Amygdala (tissue), 56 donors: ENCODE measurements at regions not wholly inside any gene's neighbourhood (a gene's known extent, or its start where the extent isn't known, plus 50 kb on each side); places are given as distances from the start of the nearest gene placed in this dataset.

Experiments used
- DNase-seq, 56 donors: peaks; one replicate each; lab custom pipeline; 2025; lab: John Stamatoyannopoulos, UW

DNA sequence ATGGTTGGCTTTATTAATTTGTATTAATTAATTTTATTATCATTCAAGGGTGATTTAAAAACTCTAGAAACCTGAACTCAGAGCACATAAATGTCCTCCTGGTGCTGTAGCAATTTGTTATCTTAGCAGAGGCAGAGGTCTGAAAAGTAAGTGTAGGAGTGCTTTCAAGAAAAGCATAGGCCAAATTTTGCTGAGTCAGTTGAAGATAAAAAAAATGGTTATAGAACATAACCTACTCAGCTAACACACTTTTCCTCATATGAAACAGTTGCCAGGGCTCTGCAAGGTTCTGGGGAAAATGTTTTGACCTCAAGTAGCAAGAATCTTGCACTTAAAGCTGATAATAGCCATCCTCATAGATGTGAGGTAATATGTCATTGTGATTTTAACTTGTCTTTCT, 53.5 kb upstream of the CHODL start:
- no peak for DNase-seq

DNA sequence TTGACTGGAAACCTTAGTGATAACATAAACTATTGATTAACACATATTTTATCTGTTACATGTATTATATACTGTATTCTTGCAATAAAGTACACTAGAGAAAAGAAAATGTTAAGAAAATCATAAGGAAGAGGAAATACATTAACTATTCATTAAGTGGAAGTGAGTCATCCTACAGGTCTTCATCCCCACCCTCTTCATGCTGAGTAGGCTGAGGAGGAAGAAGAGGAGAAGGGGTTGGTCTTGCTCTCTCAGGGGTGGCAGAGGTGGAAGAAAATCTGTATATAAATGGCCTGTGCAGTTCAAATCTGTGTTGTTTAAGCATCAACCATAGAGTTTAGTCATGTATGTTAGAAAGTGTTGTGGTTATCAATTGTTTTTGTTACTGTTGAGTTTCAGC, 66.1 kb upstream of the CHODL start:
- no peak for DNase-seq

DNA sequence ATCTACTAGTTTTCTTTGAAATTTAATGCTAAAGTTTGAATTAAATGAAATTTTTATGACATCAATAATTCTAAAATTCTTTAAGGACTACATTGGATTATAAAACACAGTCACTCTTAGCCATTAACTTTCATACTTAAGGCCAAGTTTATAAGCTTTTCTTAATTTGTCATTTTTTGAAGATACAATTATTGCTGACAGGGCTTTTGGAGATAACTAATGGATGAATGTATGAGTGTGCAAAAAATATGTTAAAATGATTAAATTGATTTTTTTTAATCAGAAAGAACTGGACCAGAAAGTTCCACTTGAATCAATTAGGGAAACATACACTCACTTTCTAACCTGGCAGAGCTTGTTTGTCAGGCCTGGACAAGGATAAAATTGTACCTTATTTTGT, 70.3 kb upstream of the CHODL start:
- no peak for DNase-seq

DNA sequence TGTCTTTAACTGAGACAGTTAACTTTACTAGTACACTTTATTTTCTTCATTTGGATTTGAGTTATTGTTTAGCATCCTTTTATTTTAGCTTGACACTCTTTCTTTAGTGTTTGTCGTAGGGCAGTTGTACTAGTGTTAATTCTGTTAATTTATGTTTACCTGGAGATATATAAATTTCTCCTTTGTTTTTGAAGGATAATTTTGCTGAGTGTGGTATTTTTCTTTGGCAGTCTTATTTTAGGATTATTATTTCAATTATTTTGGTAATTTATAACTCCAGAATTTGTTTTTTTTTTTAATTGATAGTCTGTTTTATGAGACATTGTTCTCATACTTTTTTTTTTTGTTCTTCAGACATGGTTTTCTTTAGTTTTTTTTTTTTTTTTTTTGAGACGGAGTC, 73.8 kb upstream of the CHODL start:
- no peak for DNase-seq

DNA sequence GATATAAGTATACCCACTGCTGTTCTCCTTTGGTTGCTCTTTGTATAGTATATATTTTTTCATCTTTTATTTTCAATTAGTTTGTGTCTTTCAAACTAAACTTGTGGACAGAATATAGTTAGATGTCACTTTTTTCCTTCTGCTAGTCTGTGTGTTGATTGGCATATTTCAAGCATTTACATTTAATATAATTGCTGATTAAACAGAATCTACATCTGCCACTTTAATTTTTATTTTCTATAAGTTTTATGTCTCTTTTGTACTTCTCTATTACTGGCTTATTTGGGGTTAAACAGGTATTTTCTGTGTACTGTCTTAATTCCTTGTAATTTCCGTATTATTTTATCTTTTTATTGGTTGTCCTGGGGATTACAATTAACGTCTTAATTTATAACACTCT, 74.4 kb upstream of the CHODL start:
- DNase-seq = no peak

DNA sequence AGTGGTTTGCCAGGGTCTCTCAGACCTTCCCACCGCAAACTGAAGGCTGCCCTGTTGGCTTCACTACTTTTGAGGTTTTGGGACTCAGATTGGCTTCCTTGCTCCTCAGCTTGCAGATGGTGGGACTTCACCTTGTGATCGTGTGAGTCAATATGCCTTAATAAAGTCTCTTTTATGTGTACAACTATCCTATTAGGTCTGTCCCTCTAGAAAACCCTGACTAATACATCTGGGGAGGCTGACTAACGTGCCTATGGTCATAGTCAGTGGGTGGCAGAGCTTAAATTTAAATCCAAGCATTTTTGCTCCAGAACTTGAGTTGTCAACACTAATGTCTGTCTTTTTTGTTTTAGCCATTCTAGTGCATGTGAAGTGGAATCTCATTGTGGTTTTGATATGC, 76.5 kb upstream of the CHODL start:
- no peak for DNase-seq

DNA sequence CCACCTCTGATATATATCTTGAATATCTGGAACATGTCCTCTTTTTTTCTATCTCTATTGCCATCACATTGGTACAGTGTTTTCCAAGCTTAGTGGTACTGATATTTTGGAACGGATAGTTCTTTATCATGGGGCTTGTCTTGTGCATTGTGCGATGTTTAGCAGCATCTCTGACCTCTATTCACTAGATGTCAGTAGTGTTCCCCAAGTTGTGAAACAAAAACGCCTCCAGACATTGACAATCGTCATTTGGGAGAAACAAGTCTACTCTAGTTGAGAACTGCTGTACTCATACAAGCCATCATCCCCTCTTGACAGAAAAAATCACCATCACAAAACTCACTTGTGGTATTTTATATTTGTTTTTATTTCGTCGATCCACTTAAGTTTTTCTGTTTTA, 79.7 kb upstream of the CHODL start:
- DNase-seq = no peak

DNA sequence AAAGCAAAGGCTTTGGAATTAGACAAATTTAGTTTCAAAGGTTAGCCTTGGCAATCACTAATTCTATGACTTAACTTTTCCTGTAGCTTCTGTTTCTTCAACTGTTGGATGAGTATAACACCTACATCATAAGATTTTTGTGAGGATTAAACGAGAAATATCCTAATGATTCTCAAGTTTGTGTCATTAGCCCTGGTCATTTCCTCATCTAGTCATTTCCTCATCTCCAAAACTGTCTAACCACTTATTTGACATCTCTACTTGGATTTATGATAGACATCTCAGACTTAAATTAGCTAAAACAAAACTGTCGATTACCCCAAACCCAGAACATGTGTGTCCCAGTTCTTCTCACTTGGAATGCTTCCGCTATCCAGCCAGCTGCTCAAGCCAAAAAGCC, 80.2 kb upstream of the CHODL start:
- no peak for DNase-seq

DNA sequence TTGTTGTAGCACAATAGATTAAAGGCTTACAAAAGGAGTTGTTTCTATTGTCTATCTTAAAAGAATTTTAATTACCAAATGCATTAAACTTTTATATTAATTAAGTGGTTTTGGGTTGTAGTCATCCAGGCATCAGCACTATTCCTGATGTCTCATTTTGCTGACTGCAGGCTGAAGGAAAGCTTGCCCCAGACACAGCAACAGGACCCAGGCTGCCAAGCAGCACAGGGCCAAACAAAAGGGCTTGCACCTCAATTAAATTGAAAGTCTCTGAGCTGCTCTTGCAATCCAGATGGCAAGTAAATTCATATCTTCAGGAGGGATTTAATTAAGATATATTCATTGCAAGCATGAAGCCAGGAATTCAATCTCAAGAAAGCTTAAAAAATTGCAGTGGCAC, 80.7 kb upstream of the CHODL start:
- no peak for DNase-seq

DNA sequence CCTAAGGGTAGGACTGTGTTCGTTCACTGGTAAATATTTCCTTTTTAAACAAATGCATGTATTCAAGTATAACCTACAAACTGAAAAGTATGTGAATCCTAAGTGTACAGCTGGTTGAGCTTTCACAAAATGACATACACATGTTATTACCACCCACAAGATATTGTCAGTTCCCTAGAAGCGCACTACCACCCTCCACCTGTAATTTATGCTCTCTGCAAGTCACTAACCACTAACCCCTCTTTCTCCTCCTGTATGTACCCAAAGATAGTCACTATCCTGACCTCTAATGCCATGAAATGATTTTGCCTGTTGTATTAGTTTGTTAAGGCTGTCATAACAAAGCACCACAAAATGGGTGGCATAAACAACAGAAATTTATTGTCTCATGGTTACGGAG, 82.8 kb upstream of the CHODL start:
- no peak for DNase-seq

DNA sequence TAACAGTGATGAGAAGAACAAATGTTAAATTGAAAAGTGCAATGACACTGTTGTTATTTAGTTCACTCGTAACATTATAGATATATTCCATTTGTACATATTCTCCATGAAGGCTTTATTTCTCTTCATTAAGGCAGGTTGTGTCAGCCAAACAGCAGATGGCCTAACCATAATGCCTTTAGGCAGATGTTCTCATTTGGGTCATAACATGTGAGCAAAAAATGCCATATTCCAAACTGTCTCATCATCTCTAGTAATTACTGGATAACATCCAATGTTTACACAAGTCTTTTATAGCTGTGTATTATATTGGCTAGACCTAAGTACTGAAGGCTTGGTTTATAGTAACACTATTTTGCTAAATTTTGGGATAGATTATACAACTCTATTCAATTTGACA, 87.2 kb upstream of the CHODL start:
- no peak for DNase-seq

DNA sequence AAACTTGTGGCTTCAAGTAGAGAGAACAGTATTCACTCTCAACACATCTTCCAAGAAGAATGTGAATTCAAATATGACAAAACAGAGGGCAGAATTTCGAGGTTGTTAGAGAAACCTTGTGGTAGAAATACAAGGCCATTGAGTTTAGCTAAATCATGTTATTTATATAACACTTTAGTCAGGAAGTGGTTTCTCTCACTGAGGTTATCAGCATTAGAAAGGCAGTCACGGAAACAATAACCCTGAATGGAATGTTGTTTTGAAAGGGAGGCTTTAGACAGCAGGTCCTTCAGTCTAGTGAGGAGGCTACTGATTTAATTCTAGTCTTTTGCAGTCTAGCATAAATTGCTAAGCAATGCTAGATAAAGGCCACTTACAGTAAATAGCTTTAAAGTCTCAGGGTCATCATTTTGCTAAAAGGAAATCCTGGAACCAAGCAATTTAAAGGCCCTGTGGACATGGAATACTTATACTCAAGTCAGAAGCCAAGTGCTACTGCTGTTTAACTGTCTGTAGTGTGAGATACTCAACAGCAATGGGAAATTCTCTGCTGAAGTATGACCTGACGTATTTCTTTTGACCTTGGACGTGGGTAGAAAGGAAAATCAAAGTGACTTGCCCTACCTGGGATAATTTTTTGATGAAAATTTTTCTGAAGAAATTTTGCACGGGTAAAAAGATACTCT, 89.0 kb upstream of the CHODL start:
- no peak for DNase-seq

DNA sequence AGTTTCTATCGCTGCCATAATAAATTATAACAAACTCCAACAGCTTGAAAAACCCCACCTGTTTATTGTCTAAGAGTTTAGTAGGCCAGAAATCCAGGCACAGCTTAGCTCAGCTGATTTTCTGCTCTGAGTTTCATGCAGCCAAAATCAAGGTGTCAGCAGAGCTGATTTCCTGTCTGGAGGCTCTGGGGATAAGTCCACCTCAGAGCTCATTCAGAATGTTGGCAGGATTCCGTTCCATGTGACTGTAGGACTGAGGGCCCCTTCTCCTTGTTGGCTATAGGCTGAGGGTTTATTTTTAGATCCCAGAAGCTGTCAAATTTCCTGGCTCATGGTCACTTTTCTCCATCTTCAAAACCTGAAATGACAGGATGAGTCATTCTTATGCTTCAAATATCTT, 91.6 kb upstream of the CHODL start:
- DNase-seq = no peak

DNA sequence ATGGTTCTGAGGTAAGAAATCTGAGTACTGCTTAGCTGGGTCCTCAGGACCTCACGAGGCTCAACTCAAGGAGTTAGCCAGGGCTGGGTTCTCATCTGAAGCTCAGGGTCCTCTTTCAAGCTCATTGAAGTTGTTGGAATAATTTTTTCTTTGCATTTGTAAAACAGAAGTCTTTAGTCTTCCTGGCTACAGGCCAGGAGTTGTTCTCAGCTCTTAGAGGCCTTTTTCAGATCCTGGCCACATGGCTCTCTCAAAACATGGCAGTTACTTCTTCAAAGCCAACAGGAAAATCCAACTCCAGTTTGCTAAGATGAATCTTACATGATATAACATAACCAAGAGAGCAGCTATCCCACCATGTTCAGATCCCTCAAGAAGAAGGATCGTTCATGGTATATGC, 92.3 kb upstream of the CHODL start:
- DNase-seq = no peak

DNA sequence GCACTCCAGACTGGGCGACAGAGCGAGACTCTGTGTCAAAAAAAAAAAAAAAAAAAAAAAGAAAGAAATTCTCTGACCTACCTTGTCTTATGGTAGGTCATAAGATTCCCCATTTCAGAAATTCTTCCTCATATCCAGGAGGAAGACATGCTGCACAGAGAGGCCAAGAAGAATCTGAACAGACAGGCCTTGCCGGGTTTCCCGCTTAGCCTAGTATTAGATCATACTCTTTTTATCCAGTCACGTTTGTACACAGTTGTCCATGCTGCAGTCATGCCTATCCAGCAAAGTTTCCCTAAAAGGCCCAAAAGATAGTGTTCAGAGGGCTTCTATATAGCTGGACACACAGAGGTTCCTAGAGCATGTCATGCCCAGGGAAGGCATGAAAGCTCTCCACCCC, 93.6 kb upstream of the CHODL start:
- no peak for DNase-seq

DNA sequence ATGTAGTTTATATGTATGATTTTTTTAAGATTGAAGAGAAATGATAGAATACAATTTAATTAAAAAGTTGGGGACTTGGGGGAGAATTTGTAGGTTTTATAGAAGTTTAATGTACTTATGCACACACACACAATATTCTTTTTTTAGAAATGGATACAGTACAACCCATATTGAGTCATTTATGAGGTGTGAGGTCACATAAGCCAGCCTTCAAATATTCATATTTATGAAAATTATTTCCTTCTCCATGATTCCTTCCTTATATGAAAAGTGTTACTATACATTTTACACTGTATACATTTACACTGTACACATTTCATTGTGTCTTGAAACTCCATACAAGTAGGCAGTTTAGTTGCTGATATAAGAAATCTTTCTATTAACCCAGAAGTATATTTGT, 96.2 kb upstream of the CHODL start:
- DNase-seq = no peak

DNA sequence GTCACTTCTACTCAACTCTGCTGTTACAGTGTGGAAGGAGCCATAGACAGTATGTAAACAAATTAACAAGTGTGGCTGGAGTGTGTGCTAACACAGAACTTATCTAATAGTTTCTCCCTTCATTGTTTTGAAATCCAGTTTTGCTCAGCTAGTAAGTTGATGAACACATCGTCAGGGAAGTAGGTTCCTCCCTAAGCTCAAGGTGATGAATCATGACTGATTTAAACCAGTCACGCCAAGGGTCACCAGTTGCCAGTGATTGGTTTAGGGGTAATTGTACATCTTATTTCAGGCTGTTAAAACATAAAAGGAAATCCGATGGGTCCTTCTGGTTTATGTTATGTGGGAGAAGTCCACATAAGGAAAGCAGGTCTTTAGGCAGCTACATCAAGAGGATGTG, 97.0 kb upstream of the CHODL start:
- no peak for DNase-seq

DNA sequence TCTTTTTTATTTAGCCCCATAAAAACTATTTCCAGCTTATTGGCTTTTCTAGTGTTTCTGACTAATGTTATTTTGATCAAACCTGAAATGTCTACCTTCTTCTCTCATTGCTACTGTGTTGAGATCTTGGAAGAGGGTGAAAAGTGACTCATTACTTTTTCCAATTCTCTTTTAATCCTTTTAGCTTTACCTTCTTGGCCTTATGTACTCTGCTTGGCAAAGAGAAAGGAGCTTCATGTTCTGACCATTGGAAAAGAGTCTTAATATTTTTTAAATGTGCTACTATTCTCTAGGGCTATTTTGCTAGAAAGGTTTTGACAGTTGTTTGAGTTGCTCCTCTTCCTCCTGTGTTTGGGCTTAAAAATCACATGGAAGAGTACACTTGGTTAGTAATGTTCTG, 97.8 kb upstream of the CHODL start:
- no peak for DNase-seq

DNA sequence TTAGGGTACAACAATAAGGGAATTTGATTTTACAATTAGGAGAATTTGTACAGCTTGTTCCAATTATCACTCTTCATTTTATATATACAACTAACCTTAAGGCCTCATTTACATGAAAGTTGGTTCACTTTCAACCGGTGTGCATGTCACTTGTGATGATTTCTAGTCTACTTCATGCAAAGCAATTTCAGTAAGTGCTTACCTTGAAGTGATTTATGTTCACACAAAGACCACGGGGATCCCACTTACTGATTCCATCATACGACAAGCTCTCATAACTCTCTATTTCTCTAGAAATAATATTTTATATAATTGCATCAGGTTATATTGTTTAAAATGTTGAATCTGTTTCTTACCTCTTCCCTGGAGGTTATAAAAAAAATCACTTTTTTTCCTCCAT, 100.3 kb upstream of the CHODL start:
- no peak for DNase-seq

DNA sequence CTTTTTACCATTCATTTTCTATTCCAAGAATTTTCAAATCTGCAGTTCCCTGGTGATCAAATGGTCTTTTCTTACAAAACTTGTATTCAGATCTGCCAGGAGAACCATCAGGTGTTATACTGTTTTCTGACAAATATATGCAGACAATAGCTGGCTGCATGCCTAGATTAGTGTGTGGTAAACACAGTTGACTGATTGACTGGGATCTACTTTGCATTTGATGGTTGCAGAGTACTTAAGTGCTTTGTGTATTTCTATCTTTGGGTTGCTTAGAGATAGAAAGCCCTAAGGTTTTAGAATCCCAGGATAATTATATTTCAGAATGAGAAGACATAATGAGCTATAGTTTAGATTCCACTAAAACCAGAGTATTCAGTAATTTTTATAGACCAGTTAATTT, 102.0 kb upstream of the CHODL start:
- no peak for DNase-seq

DNA sequence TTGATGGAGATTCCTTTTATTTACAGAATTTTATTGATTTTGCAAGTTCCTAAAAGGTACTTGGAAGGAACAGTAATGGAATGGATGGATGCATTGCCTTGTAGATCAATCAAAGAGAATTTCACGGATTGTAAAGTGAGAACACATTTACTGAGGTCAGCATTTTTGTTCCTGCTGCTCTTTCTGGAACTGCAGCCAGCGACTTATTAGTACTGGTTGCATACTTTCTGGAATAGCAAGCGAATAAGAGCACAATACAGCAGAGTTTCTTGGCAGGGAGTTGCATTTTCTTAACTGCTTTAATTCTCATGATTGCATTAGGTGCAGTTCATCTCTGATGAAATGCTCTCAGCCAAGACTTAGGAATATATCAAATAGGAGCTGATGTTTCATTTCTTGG, 106.1 kb upstream of the CHODL start:
- no peak for DNase-seq

DNA sequence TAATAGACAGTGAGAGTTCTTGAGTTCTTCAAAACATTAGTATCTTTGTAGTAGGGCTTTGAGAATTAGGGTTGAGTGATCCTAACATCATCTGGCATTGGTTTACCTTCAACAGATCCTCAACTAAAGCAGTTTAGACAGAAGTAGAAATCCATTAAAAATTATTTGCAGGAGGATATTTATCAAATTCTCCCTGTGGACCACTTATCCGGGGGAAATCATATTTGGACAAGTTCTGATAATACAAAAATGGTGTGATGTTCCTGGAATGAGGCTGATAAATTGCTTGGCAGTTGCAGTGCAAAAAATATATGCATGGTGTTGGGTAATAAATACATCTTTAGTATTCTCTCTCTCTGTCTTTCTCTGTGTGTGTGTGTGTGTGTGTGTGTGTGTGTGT, 115.1 kb upstream of the CHODL start:
- DNase-seq = no peak

DNA sequence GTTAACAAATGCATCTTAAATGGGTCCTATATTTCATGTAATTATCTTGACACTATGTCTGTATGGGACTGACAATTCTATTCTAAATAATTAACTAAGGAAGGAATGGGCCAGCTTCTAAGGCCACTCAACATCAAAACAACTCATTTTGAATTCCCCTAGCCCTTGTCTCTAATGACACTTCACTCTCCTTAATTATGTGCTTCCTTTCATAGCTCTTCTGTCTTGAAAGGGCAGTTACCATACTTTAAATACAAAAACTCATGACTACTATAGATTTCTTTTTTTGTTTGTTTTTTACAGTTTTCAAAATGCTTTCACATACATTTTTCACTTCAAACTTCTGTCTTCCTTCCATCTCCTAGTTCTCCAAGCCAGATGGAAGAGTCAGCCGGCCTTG, 126.1 kb upstream of the CHODL start:
- no peak for DNase-seq

DNA sequence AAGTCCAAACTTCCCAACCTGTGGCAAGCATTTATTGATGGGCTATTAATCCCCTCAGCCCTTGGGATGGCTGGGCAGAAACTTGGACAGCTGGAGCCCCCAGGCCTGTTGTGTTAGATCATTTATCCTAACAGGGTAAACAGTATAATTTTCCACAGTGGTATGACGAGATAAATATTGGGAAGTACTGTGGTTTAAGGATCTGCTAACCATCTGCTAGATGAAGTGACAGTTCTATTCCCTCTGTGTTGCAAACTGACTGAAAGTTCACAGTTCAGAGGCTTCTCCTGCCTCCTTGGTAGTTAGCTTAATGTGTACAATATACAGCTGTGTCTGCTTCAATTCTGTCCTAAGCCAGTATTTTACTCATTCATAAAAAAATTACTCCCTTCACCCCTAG, 127.5 kb upstream of the CHODL start:
- DNase-seq = no peak
